ENCODE measurements at regions not wholly inside any gene's neighbourhood (a gene's known extent, or its start where the extent isn't known, plus 50 kb on each side); places are given as distances from the start of the nearest gene placed in this dataset.

GRCh38 chr16:73326221-73326620 lies 278.3 kb upstream of the ZFHX3 start:
- in situ Hi-C loops (cut with HindIII; ENCODE audit: low sequenced_read_pairs): loop anchor here (5.0 kb wide), 1 partner anchor 49 kb away; no protein-coding TSS in a partner anchor
- H3K4me3 ChIP-seq (ENCODE audit: low read depth, low read length): no peak overlapping the region
- no peak for DNase-seq (ENCODE audit: low read depth)
- no peak for TF ChIP-seq CTCF (IDR thresholded peaks at IDR 0.05; ENCODE audit: low read depth, low read length, missing control alignments)

GRCh38 chr16:73323880-73324279 lies 276.0 kb upstream of the ZFHX3 start:
- DNase-seq (ENCODE audit: low read depth): no peak
- no peak overlapping the region for H3K4me3 ChIP-seq (ENCODE audit: low read depth, low read length)
- no peak for TF ChIP-seq CTCF (IDR thresholded peaks at IDR 0.05; ENCODE audit: low read depth, low read length, missing control alignments)
- in situ Hi-C loops (cut with HindIII; ENCODE audit: low sequenced_read_pairs): no loop called here

GRCh38 chr16:73322856-73323255 lies 274.9 kb upstream of the ZFHX3 start:
- in situ Hi-C loops (cut with HindIII; ENCODE audit: low sequenced_read_pairs): no loop called here
- TF ChIP-seq CTCF (IDR thresholded peaks at IDR 0.05; ENCODE audit: low read depth, low read length, missing control alignments): no peak
- H3K4me3 ChIP-seq (ENCODE audit: low read depth, low read length): no peak overlapping the region
- DNase-seq (ENCODE audit: low read depth): no peak

GRCh38 chr16:73321853-73322252 lies 273.9 kb upstream of the ZFHX3 start:
- TF ChIP-seq CTCF (IDR thresholded peaks at IDR 0.05; ENCODE audit: low read depth, low read length, missing control alignments): no peak
- no peak for DNase-seq (ENCODE audit: low read depth)
- H3K4me3 ChIP-seq (ENCODE audit: low read depth, low read length): no peak overlapping the region
- in situ Hi-C loops (cut with HindIII; ENCODE audit: low sequenced_read_pairs): no loop called here

- no peak overlapping the region for H3K4me3 ChIP-seq (ENCODE audit: low read depth, low read length)
- no peak for DNase-seq (ENCODE audit: low read depth)
- TF ChIP-seq CTCF (IDR thresholded peaks at IDR 0.05; ENCODE audit: low read depth, low read length, missing control alignments): no peak
- in situ Hi-C loops (cut with HindIII; ENCODE audit: low sequenced_read_pairs): no loop called here
These were observed 271.8 kb upstream of the ZFHX3 start for GRCh38 chr16:73319737-73320136.

GRCh38 chr16:73319261-73319660 lies 271.3 kb upstream of the ZFHX3 start:
- TF ChIP-seq CTCF (IDR thresholded peaks at IDR 0.05; ENCODE audit: low read depth, low read length, missing control alignments): no peak
- H3K4me3 ChIP-seq (ENCODE audit: low read depth, low read length): no peak overlapping the region
- no peak for DNase-seq (ENCODE audit: low read depth)
- in situ Hi-C loops (cut with HindIII; ENCODE audit: low sequenced_read_pairs): no loop called here

Measured in astrocyte of the cerebellum (primary cell).